ENCODE measurements at regions not wholly inside any gene's neighbourhood (a gene's known extent, or its start where the extent isn't known, plus 50 kb on each side); places are given as distances from the start of the nearest gene placed in this dataset.

DNA sequence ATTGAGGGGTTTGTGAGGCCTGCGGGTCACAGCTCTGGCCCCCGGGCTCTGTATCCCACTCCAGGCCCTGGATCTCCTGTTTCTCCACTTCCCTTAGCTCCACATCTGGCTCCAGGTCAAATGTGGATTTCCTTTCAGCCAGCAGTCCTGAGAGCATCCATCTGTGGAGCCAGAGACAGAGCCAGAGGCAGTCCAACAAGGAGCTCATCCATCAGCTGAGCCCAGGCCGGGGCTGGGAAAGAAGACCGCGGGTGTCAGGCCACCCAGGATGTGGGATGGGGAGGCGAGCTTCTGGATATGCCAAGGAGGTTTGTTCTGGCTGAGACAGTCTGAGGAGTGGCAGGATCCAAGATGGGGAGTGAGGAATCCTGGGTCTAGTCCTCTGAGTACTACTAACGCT lies 91.7 kb downstream of the EFNB1 start:
- TF ChIP-seq JUND (IDR thresholded peaks at IDR 0.05; ENCODE audit: low read depth) = no peak
- in situ Hi-C loops (cut with HindIII; ENCODE audit: low pct_unique_long_range_greater_than_20kb, low sequenced_read_pairs) = no loop called here
- no peak for DNase-seq (ENCODE audit: low read depth in 1 of 2, low spot score in 1 of 2)

DNA sequence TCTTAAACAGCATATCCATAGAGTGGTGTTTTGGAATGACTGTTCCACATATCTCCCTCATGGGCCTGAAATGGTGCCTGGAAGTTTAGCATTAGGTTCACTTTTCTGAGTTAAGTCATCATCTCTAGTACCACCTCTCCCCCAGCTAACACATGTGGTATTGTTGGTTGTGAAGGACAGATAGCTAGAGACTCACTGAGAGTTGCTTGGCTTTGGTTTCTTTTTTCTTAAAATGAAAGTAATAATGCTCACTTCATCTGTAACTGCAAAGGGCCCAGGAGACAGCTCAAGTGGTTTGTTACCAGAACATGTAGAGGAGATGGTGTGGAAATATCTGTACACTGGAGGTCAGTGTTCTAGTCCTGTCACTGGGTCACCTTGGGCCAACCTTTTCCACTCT lies 90.9 kb downstream of the EFNB1 start:
- DNase-seq (ENCODE audit: low read depth in 1 of 2, low spot score in 1 of 2) = no peak
- in situ Hi-C loops (cut with HindIII; ENCODE audit: low pct_unique_long_range_greater_than_20kb, low sequenced_read_pairs) = no loop called here
- no peak for TF ChIP-seq JUND (IDR thresholded peaks at IDR 0.05; ENCODE audit: low read depth)

GRCh38 chrX:68918202-68918601 lies 89.4 kb downstream of the EFNB1 start:
- TF ChIP-seq JUND (IDR thresholded peaks at IDR 0.05; ENCODE audit: low read depth) = no peak
- in situ Hi-C loops (cut with HindIII; ENCODE audit: low pct_unique_long_range_greater_than_20kb, low sequenced_read_pairs) = no loop called here
- DNase-seq (ENCODE audit: low read depth in 1 of 2, low spot score in 1 of 2) = no peak

DNA sequence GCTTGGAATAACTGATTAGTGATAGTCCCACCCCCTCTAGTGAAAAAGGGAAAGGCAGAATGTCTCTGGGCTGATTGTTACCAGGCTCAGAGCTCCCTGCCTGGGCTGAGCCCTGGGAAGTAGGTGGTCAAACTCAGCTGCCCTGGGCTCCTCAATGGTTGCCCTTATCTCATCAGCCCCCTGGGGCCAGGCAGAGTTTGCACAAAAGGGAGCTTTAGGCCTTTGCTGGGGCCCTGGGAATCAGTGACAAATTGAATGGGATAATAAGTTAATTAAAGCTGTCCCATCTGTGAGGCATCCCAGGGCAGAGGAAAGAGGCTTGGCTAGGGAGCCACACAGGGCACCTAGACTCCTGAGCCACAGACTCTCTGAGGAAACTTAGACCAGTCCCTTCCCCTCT lies 89.0 kb downstream of the EFNB1 start:
- DNase-seq (ENCODE audit: low read depth in 1 of 2, low spot score in 1 of 2) = no peak
- in situ Hi-C loops (cut with HindIII; ENCODE audit: low pct_unique_long_range_greater_than_20kb, low sequenced_read_pairs) = no loop called here
- TF ChIP-seq JUND (IDR thresholded peaks at IDR 0.05; ENCODE audit: low read depth) = no peak

DNA sequence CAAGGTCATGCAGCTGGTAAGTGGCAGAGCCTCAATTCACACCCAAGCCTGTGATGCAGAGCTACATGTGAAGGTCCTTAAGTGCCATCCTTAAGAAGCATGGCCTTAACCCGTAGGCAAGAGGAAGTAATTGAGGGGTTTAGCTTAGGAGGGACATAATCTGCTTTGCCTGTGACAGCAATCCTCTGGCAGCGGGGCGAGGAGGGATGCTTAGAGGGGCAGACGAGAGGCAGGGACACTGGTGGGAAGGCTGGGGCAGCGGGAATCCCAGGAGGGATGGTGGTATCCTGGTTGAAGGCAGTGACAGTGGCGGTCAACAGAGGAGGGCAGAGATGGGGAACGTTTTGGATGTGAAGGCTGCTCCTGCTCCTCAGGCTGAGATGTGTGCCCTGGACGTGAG lies 88.1 kb downstream of the EFNB1 start:
- TF ChIP-seq JUND (IDR thresholded peaks at IDR 0.05; ENCODE audit: low read depth) = no peak
- DNase-seq (ENCODE audit: low read depth in 1 of 2, low spot score in 1 of 2) = no peak
- in situ Hi-C loops (cut with HindIII; ENCODE audit: low pct_unique_long_range_greater_than_20kb, low sequenced_read_pairs) = no loop called here

DNA sequence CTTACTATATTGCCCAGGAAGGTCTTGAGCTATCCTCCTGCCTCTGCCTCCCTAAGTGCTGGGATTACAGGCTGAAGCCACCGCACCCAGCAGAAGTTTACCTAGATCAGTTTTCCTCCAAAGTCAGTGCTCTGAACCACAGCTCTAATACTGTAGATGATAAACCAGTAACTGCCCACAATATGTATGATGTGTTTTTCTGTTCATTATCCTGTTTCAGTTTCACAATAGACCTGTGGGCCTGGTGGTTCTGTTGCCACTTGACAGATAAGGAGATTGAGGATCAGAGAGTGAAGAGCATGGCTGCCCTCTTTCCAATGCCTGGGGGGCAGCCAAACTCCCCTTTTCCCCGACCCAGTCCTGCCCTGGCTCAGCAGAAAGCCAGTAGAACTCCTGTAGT lies 87.0 kb downstream of the EFNB1 start:
- in situ Hi-C loops (cut with HindIII; ENCODE audit: low pct_unique_long_range_greater_than_20kb, low sequenced_read_pairs) = no loop called here
- no peak for DNase-seq (ENCODE audit: low read depth in 1 of 2, low spot score in 1 of 2)
- TF ChIP-seq JUND (IDR thresholded peaks at IDR 0.05; ENCODE audit: low read depth) = no peak

GRCh38 chrX:68914479-68914946 lies 85.7 kb downstream of the EFNB1 start:
- in situ Hi-C loops (cut with HindIII; ENCODE audit: low pct_unique_long_range_greater_than_20kb, low sequenced_read_pairs) = no loop called here
- no peak for TF ChIP-seq JUND (IDR thresholded peaks at IDR 0.05; ENCODE audit: low read depth)

DNA sequence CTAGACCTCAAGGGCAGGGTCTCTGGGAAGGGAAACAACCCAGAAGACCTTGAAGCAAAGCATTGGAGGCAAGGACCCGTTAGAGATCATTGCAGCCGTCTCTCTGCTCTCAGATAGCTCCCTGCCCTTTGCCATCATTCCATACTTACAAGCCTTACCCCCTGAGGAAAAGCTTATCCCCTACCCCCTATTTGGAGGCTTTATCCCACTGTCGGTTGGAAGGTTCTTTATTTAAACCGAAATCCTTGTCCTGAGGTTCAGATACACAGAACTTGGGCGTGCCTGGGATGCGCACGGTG lies 84.4 kb downstream of the EFNB1 start:
- DNase-seq (ENCODE audit: low read depth in 1 of 2, low spot score in 1 of 2) = no peak
- in situ Hi-C loops (cut with HindIII; ENCODE audit: low pct_unique_long_range_greater_than_20kb, low sequenced_read_pairs) = no loop called here
- no peak for TF ChIP-seq JUND (IDR thresholded peaks at IDR 0.05; ENCODE audit: low read depth)

More at GRCh38 chrX:68914479-68914946, 85.7 kb downstream of the EFNB1 start:
- DNase-seq (ENCODE audit: low read depth in 1 of 2, low spot score in 1 of 2) = no peak

- no peak for TF ChIP-seq JUND (IDR thresholded peaks at IDR 0.05; ENCODE audit: low read depth)
- no peak for DNase-seq (ENCODE audit: low read depth in 1 of 2, low spot score in 1 of 2)
- in situ Hi-C loops (cut with HindIII; ENCODE audit: low pct_unique_long_range_greater_than_20kb, low sequenced_read_pairs) = no loop called here
These were observed 83.3 kb downstream of the EFNB1 start for GRCh38 chrX:68912113-68912512.

DNA sequence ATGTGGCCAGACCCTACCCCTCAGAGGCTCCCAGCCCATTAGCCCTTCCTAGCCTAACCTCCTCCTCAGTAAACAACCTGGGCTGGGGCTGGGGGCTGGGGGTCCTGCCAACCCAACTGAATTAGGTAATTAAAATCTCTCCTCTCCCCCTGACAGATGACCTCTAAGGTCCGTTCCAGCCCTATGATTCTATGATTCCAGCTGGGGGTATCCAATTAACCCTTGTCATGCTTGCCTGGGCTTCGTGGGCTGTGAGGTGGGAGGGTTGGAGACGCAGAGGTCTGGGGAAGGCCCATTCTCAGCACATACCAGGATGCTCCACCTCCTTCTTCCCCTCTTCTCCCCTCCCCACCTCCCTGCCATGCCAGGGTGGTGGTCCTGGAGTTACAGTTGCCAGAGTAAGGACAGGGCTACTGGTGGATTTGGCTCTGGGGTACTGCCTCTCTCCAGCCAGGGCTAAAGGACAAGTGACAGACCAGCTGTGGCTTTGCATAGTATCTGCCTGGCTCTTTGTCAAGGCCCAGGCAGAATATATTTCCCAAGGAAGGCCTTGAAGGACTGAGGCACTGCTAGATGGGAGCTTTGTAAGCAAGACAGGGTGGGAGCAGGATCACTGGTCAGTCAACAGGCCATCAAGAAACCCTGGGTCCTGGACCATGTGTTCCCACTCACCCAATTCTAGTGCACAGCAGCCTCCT lies 82.1 kb downstream of the EFNB1 start:
- in situ Hi-C loops (cut with HindIII; ENCODE audit: low pct_unique_long_range_greater_than_20kb, low sequenced_read_pairs) = no loop called here
- DNase-seq (ENCODE audit: low read depth in 1 of 2, low spot score in 1 of 2) = no peak
- TF ChIP-seq JUND (IDR thresholded peaks at IDR 0.05; ENCODE audit: low read depth) = no peak

DNA sequence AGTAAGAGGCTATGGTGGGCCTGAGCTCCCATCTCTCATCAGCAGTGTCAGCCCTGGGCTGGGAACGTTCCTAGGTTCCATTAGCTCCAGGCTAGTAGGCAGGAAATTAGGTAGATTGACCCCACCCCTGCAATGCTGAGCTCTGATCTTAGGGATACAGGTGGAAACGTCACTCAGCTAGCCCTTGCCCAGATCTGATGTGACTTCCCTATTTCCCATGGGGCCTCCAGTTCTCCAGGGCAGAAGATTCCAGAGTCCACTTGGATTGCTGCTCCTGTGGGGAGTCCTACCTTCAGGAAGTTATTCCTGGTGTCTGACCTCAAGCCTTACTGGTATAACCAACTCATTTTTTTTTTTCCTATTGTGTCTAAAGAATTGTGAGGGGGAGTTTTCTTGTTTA lies 81.1 kb downstream of the EFNB1 start:
- in situ Hi-C loops (cut with HindIII; ENCODE audit: low pct_unique_long_range_greater_than_20kb, low sequenced_read_pairs) = no loop called here
- DNase-seq (ENCODE audit: low read depth in 1 of 2, low spot score in 1 of 2) = no peak
- no peak for TF ChIP-seq JUND (IDR thresholded peaks at IDR 0.05; ENCODE audit: low read depth)

DNA sequence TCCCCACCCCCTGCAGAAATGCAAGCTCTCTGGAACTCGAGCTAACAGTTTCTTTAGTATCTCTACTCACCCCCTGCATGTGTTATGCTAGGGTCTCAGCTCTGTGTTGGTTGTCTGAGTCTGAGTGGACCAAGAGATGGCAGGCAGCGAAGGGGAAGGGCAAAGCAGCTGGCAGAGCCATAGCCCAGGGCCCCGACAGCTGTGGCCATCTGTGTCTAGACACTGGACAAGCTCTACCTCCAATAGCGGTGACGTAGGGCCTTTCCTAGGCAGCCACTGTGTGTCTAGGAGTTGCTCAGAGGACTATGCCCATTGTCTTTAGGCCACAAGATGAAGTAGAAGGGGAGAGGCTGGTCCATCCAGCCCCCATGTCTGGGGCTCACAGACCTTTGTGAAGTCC lies 79.2 kb downstream of the EFNB1 start:
- in situ Hi-C loops (cut with HindIII; ENCODE audit: low pct_unique_long_range_greater_than_20kb, low sequenced_read_pairs) = no loop called here

GRCh38 chrX:68902706-68903504 lies 74.1 kb downstream of the EFNB1 start:
- no peak for DNase-seq (ENCODE audit: low read depth in 1 of 2, low spot score in 1 of 2)
- TF ChIP-seq JUND (IDR thresholded peaks at IDR 0.05; ENCODE audit: low read depth) = no peak
- in situ Hi-C loops (cut with HindIII; ENCODE audit: low pct_unique_long_range_greater_than_20kb, low sequenced_read_pairs) = no loop called here

More for the DNA sequence above, 79.2 kb downstream of the EFNB1 start:
- DNase-seq (ENCODE audit: low read depth in 1 of 2, low spot score in 1 of 2) = no peak
- TF ChIP-seq JUND (IDR thresholded peaks at IDR 0.05; ENCODE audit: low read depth) = no peak

All from T47D (cell line).